Neural progenitor cell (in vitro differentiated cells): ENCODE measurements at regions not wholly inside any gene's neighbourhood (a gene's known extent, or its start where the extent isn't known, plus 50 kb on each side); places are given as distances from the start of the nearest gene placed in this dataset.
A peak's percentile ranks its signal among the peaks of the same experiment; 100 is the strongest.

ENCODE experiments used
- DNase-seq: peaks from one replicate; pipeline ENCODE4 v3.0.0-alpha.2; 2016; ENCODE audit warnings: low spot score
- H2AFZ ChIP-seq: fragments of 200-600 bp; sonication (generic); replicated peaks from 2 replicates; pipeline ENCODE4 v1.6.1; 2016; ENCODE audit warnings: antibody characterized with exemption
- H3F3A ChIP-seq: fragments of 200-600 bp; sonication (generic); 2 replicates; pipeline ENCODE4 v1.6.1; 2016; ENCODE audit warnings: antibody characterized with exemption, low read depth
- H3K27ac ChIP-seq: fragments of 200-600 bp; sonication (generic); 2 replicates; pipeline ENCODE4 v1.5.1; 2016; ENCODE audit warnings: mild to moderate bottlenecking
- H3K27me3 ChIP-seq: fragments of 200-600 bp; sonication (generic); 2 replicates; pipeline ENCODE4 v1.6.1; 2016; ENCODE audit warnings: mild to moderate bottlenecking, moderate library complexity
- H3K36me3 ChIP-seq: fragments of 200-600 bp; sonication (generic); 2 replicates; pipeline ENCODE4 v1.5.1; 2016
- H3K4me1 ChIP-seq: fragments of 200-600 bp; sonication (generic); 2 replicates; pipeline ENCODE4 v1.6.1; 2016; ENCODE audit warnings: mixed run types
- H3K4me2 ChIP-seq: fragments of 200-600 bp; sonication (generic); 2 replicates; pipeline ENCODE4 v1.6.1; 2016
- H3K4me3 ChIP-seq: fragments of 200-600 bp; sonication (generic); 2 replicates; pipeline ENCODE4 v1.5.1; 2016
- H3K79me2 ChIP-seq: fragments of 200-600 bp; sonication (generic); 2 replicates; pipeline ENCODE4 v1.6.1; 2016; ENCODE audit warnings: low read depth
- H3K9ac ChIP-seq: fragments of 200-600 bp; sonication (generic); 2 replicates; pipeline ENCODE4 v1.6.1; 2016
- H3K9me3 ChIP-seq: fragments of 200-600 bp; sonication (generic); 2 replicates; pipeline ENCODE4 v1.5.1; 2016; ENCODE audit warnings: low read depth
- H4K20me1 ChIP-seq: fragments of 200-600 bp; sonication (generic); 2 replicates; pipeline ENCODE4 v1.6.1; 2016; ENCODE audit warnings: low read depth
- H3K27ac Mint-ChIP-seq: 3 replicates; pipeline ENCODE4 v1.8.0; 2021; ENCODE audit warnings: mixed read lengths
- H3K27me3 Mint-ChIP-seq: 2 replicates; pipeline ENCODE4 v1.8.0; 2022; ENCODE audit warnings: low read depth, mild to moderate bottlenecking, inconsistent platforms, moderate library complexity, mixed read lengths; ENCODE audit not compliant: insufficient read depth
- H3K36me3 Mint-ChIP-seq: 3 replicates; pipeline ENCODE4 v1.8.0; 2021; ENCODE audit warnings: mixed read lengths
- H3K4me1 Mint-ChIP-seq: 3 replicates; pipeline ENCODE4 v1.8.0; 2021; ENCODE audit warnings: mixed read lengths
- H3K4me3 Mint-ChIP-seq: 3 replicates; pipeline ENCODE4 v1.8.0; 2021; ENCODE audit warnings: mild to moderate bottlenecking, moderate library complexity, mixed read lengths
- H3K9me3 Mint-ChIP-seq: 3 replicates; pipeline ENCODE4 v1.8.0; 2020; ENCODE audit warnings: mixed read lengths
- EZH2 ChIP-seq: fragments of 200-600 bp; sonication (generic); IDR thresholded peaks from 2 replicates; pipeline ENCODE4 v1.6.1; 2017; ENCODE audit warnings: antibody characterized with exemption, mild to moderate bottlenecking, moderate library complexity
- EZH2phosphoT487 ChIP-seq: fragments of 200-600 bp; sonication (generic); IDR thresholded peaks from 2 replicates; pipeline ENCODE4 v1.6.1; 2017; ENCODE audit warnings: antibody characterized with exemption
- TF ChIP-seq, protein P1 (sequence below): fragments of 200-600 bp; sonication (generic); IDR thresholded peaks from 2 replicates; pipeline ENCODE4 v1.5.1; 2017; ENCODE audit warnings: antibody characterized with exemption, mild to moderate bottlenecking

DNA sequence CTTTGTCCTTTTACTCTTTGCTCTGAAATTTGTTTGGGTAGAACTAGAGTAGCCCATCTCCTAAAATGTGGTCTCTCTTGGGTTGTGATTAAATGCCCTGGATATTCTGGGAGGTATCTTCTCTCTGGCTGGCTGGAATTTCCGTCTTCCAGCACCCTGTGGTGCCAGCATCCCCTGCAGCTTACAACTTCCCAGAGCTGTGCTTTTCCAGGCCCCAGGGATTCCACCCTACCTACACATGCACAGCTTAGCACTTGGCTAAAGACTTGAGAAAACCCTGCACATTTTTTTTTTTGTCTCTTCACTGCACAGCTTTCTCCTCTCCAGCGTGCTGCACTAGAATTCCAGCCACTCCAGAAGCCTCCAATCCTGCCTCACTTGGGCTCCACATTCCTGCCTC lies 334.7 kb downstream of the IRS2 start:
- H3K27ac Mint-ChIP-seq = no peak overlapping the region
- no peaks in the 10 kb centered on the region for H3K4me1 ChIP-seq
- H3K9me3 Mint-ChIP-seq = peaks cover 6% of the 10 kb centered on the region

DNA sequence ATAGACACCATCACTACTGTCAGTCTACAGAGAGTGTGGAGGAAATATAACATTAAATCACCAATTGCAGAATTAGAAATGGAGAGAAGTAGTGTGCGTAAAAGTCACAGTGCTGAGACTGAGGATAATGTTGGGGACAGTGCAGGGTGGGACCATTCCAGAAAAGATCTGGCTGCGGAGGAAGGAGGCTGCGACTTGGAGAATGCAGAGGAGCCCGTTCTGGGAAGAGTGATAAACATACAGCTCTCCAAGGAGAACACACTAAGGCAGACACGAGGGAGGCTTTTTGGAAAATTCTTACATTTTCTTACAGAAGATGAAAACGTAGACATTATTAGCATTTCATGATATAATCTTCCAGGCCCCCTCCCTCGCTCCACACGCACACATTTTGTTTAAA lies 337.8 kb downstream of the IRS2 start:
- Mint-ChIP-seq H3K4me1 (no peaks in the 10 kb centered on the region), H3K36me3 (no peaks in the 10 kb centered on the region), H3K9me3 (peaks cover 13% of the 10 kb centered on the region), H3K27ac (no peak overlapping the region), H3K27me3 (no peaks in the 10 kb centered on the region), H3K4me3 (no peak overlapping the region)
- H3K36me3 ChIP-seq = no peaks in the 10 kb centered on the region
- H3K27ac ChIP-seq = no peak overlapping the region
- no peak overlapping the region for H2AFZ ChIP-seq
- no peak overlapping the region for H3K4me2 ChIP-seq
- no peak for DNase-seq
- H3K4me3 ChIP-seq = no peak overlapping the region
- no peaks in the 10 kb centered on the region for H3K4me1 ChIP-seq
- H3K79me2 ChIP-seq = no peaks in the 10 kb centered on the region
- no peaks in the 10 kb centered on the region for H3F3A ChIP-seq
- no peak overlapping the region for H3K9ac ChIP-seq
- no peaks in the 10 kb centered on the region for H3K9me3 ChIP-seq
- TF ChIP-seq, protein P1, sequence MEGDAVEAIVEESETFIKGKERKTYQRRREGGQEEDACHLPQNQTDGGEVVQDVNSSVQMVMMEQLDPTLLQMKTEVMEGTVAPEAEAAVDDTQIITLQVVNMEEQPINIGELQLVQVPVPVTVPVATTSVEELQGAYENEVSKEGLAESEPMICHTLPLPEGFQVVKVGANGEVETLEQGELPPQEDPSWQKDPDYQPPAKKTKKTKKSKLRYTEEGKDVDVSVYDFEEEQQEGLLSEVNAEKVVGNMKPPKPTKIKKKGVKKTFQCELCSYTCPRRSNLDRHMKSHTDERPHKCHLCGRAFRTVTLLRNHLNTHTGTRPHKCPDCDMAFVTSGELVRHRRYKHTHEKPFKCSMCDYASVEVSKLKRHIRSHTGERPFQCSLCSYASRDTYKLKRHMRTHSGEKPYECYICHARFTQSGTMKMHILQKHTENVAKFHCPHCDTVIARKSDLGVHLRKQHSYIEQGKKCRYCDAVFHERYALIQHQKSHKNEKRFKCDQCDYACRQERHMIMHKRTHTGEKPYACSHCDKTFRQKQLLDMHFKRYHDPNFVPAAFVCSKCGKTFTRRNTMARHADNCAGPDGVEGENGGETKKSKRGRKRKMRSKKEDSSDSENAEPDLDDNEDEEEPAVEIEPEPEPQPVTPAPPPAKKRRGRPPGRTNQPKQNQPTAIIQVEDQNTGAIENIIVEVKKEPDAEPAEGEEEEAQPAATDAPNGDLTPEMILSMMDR = no peak
- TF ChIP-seq EZH2 = no peak
- no peak for TF ChIP-seq EZH2phosphoT487
- H3K27me3 ChIP-seq = no peaks in the 10 kb centered on the region
- H4K20me1 ChIP-seq = no peaks in the 10 kb centered on the region

More for the DNA sequence above, 334.7 kb downstream of the IRS2 start:
- peak; percentile 9 for DNase-seq
- H3K27me3 Mint-ChIP-seq = no peaks in the 10 kb centered on the region
- TF ChIP-seq EZH2 = no peak
- TF ChIP-seq, protein P1 = no peak
- no peak for TF ChIP-seq EZH2phosphoT487
- no peaks in the 10 kb centered on the region for H3K79me2 ChIP-seq
- H3K27me3 ChIP-seq = no peaks in the 10 kb centered on the region
- H2AFZ ChIP-seq = no peak overlapping the region
- no peaks in the 10 kb centered on the region for H3K9me3 ChIP-seq
- no peaks in the 10 kb centered on the region for H3K36me3 ChIP-seq
- H4K20me1 ChIP-seq = no peaks in the 10 kb centered on the region
- H3K4me3 Mint-ChIP-seq = no peak overlapping the region
- no peak overlapping the region for H3K27ac ChIP-seq
- no peaks in the 10 kb centered on the region for H3K4me1 Mint-ChIP-seq
- no peaks in the 10 kb centered on the region for H3F3A ChIP-seq
- H3K9ac ChIP-seq = no peak overlapping the region
- no peaks in the 10 kb centered on the region for H3K36me3 Mint-ChIP-seq
- no peak overlapping the region for H3K4me3 ChIP-seq
- H3K4me2 ChIP-seq = no peak overlapping the region

DNA sequence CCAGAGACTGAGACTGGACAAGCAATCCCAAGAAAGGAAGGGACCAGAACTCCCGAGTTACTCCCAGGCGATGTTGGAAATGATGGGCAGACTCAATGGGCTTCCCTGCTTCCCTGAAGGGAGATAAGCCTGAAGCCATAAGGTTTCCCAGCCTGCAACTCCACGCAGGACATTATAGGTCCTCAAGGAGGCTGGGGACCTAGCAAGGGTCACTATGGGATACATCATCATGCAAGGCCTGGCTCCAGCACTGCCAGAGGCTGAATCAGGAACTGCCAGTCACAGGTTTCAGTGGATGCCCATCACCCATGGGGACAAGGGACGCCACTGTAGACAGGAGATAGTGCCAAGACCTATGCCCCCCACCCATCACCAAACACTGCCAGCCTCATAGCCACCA lies 338.7 kb downstream of the IRS2 start:
- H3K36me3 Mint-ChIP-seq = no peaks in the 10 kb centered on the region
- Histone ChIP-seq H3F3A (no peaks in the 10 kb centered on the region), H3K79me2 (no peaks in the 10 kb centered on the region), H3K4me1 (no peaks in the 10 kb centered on the region), H3K27me3 (no peaks in the 10 kb centered on the region), H3K36me3 (no peaks in the 10 kb centered on the region), H3K4me3 (no peak overlapping the region), H4K20me1 (no peaks in the 10 kb centered on the region), H2AFZ (no peak overlapping the region), H3K9me3 (no peaks in the 10 kb centered on the region), H3K4me2 (no peak overlapping the region), H3K9ac (no peak overlapping the region), H3K27ac (no peak overlapping the region)
- H3K9me3 Mint-ChIP-seq = peaks cover 15% of the 10 kb centered on the region
- H3K4me3 Mint-ChIP-seq = no peak overlapping the region
- TF ChIP-seq EZH2 (no peak), EZH2phosphoT487 (no peak)
- TF ChIP-seq, protein P1 = no peak
- no peak overlapping the region for H3K27ac Mint-ChIP-seq
- peaks cover 2% of the 10 kb centered on the region for H3K27me3 Mint-ChIP-seq
- H3K4me1 Mint-ChIP-seq = no peaks in the 10 kb centered on the region
- no peak for DNase-seq

DNA sequence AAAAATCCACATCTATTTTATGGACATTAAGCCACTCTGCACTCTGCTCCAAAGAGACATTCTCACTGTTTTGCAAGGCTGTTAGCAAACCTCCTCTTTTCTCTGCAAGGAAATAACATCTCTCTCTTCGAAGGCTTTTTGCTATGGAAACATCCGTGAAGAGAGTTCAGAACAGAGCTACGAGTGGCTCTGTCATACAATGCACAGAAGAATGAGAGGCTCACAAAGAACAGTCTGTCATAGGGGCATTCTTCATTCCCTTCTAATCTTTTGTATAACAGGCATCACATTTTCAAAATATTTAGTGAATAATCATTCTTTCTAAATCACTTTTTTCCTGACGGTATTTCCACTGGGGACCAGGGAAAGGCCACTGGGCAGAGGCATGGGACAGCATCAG lies 346.1 kb downstream of the IRS2 start:
- no peaks in the 10 kb centered on the region for H3K4me1 Mint-ChIP-seq
- Histone ChIP-seq H3K4me2 (no peak overlapping the region), H3K36me3 (no peaks in the 10 kb centered on the region), H2AFZ (no peak overlapping the region), H3K9ac (no peak overlapping the region), H3K79me2 (no peaks in the 10 kb centered on the region), H3K4me3 (no peak overlapping the region), H3K9me3 (no peaks in the 10 kb centered on the region), H3K27ac (no peak overlapping the region), H3F3A (no peaks in the 10 kb centered on the region), H3K27me3 (no peaks in the 10 kb centered on the region), H4K20me1 (no peaks in the 10 kb centered on the region), H3K4me1 (peaks cover 4% of the 10 kb centered on the region)
- peaks cover 4% of the 10 kb centered on the region for H3K27me3 Mint-ChIP-seq
- H3K36me3 Mint-ChIP-seq = no peaks in the 10 kb centered on the region
- H3K9me3 Mint-ChIP-seq = peaks cover 5% of the 10 kb centered on the region
- H3K27ac Mint-ChIP-seq = no peak overlapping the region
- TF ChIP-seq EZH2phosphoT487 = no peak
- TF ChIP-seq, protein P1 = no peak
- TF ChIP-seq EZH2 = no peak
- no peak overlapping the region for H3K4me3 Mint-ChIP-seq
- no peak for DNase-seq
